Thyroid gland (tissue), 4 donors: ENCODE measurements at regions not wholly inside any gene's neighbourhood (a gene's known extent, or its start where the extent isn't known, plus 50 kb on each side); places are given as distances from the start of the nearest gene placed in this dataset.

Experiments
- DNase-seq, 2 donors: peaks; one replicate each; pipeline ENCODE4 v3.0.0-alpha.2; 2019
- H3K27ac ChIP-seq, 3 donors: fragments of 200-600 bp; sonication (generic); 1 replicate in 2 of 3; 2 replicates in 1 of 3; pipeline ENCODE4 v1.5.1; 2016 to 2019; ENCODE audit warnings: mild to moderate bottlenecking in 1 of 3, moderate library complexity in 1 of 3
- H3K27me3 ChIP-seq: fragments of 200-600 bp; sonication (generic); one replicate; pipeline ENCODE4 v1.5.1; 2019
- H3K36me3 ChIP-seq, 2 donors: fragments of 200-600 bp; sonication (generic); one replicate each; pipeline ENCODE4 v1.5.1; 2016 to 2019
- H3K4me1 ChIP-seq, 2 donors: fragments of 200-600 bp; sonication (generic); one replicate each; pipeline ENCODE4 v1.5.1; 2017 to 2019
- H3K4me3 ChIP-seq, 3 donors: fragments of 200-600 bp; sonication (generic); replicated peaks in 1 of 3; 1 replicate in 2 of 3; 2 replicates in 1 of 3; pipeline ENCODE4 v1.5.1; 2016; ENCODE audit warnings: mild to moderate bottlenecking in 1 of 3
- H3K9me3 ChIP-seq: fragments of 200-600 bp; sonication (generic); one replicate; pipeline ENCODE4 v1.5.1; 2017
- POLR2A ChIP-seq, 2 donors: fragments of 450-650 bp; IDR thresholded peaks; one replicate each; pipeline ENCODE4 v1.6.1; 2017; ENCODE audit warnings: antibody characterized with exemption in 2 of 2, mild to moderate bottlenecking in 2 of 2, moderate library complexity in 1 of 2
- WGBS, 2 donors: methylation state at CpG; one replicate each; pipeline ENCODE4 v1.1.5; 2017; 5-methylcytosine and 5-hydroxymethylcytosine counted together
- intact Hi-C: fragments of 100-400 bp; cut with DNase I; formaldehyde crosslinking; loops from one replicate; pipeline ENCODE4 v1.15.1; 2023
- TF ChIP-seq, protein P1 (sequence below), 6 experiments: fragments of 200-600 bp in 3 of 6; fragments of 450-650 bp in 3 of 6; sonication (generic) in 3 of 6; IDR thresholded peaks; one replicate each; pipeline ENCODE4 v1.5.1; 2016 to 2019; ENCODE audit warnings: antibody characterized with exemption in 6 of 6, mild to moderate bottlenecking in 2 of 6, inconsistent platforms in 1 of 6, moderate library complexity in 1 of 6

DNA sequence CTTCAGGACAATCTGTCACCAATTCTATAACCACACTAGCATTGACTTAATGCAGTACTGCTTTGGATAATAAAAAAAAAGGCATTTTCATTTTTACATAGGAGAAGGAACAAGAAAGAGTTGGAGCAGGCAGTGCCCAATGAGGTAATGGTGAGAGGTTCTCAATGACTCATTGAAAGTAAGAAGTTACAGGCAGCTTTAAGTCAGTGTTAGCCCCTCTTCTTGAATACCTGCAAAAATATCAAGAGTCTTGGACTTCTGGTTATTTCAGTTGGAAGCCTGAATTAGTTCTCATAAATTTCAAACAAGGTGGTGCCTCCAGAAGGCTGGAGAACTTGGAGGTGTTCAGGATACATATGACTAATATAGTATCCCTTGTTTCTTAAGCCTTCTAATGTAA lies 422.5 kb downstream of the HTR7 start:
- DNase-seq, result no peak
- TF ChIP-seq POLR2A (IDR thresholded peaks at IDR 0.05), result no peak
- TF ChIP-seq, protein P1, sequence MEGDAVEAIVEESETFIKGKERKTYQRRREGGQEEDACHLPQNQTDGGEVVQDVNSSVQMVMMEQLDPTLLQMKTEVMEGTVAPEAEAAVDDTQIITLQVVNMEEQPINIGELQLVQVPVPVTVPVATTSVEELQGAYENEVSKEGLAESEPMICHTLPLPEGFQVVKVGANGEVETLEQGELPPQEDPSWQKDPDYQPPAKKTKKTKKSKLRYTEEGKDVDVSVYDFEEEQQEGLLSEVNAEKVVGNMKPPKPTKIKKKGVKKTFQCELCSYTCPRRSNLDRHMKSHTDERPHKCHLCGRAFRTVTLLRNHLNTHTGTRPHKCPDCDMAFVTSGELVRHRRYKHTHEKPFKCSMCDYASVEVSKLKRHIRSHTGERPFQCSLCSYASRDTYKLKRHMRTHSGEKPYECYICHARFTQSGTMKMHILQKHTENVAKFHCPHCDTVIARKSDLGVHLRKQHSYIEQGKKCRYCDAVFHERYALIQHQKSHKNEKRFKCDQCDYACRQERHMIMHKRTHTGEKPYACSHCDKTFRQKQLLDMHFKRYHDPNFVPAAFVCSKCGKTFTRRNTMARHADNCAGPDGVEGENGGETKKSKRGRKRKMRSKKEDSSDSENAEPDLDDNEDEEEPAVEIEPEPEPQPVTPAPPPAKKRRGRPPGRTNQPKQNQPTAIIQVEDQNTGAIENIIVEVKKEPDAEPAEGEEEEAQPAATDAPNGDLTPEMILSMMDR (IDR thresholded peaks at IDR 0.05), result no peak
- H3K27ac ChIP-seq, result no peak overlapping the region
- no peaks in the 10 kb centered on the region for H3K9me3 ChIP-seq
- intact Hi-C loops, result no loop called here
- H3K27me3 ChIP-seq, result no peaks in the 10 kb centered on the region
- no peaks in the 10 kb centered on the region for H3K36me3 ChIP-seq
- H3K4me1 ChIP-seq, result no peaks in the 10 kb centered on the region
- no peak overlapping the region for H3K4me3 ChIP-seq

DNA sequence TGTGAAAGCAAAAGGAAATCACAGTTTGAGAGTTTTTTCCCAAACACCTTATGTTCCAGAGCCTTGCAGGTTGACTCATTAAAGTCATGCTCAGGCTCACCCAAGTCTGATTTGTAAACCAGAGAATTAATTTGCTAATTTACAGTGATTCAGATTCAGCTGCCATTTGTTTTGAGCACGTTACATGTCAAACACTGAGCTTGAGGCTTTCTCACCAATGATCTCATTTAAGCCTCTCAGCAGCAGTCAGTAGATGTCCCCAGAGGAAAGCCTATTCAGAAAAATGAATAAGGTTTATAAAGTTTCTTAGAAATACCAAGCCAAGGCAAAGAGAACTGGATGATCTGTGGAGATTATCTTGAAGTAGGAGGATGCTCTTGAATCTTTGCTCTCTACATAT lies 420.4 kb downstream of the HTR7 start:
- intact Hi-C loops, result no loop called here
- WGBS, 2 donors, result 83% methylated on average over 1 of the region's 1 CpG
- H3K9me3 ChIP-seq, result no peaks in the 10 kb centered on the region
- TF ChIP-seq, protein P1 (IDR thresholded peaks at IDR 0.05), result no peak
- no peak for TF ChIP-seq POLR2A (IDR thresholded peaks at IDR 0.05)
- no peak for DNase-seq
- no peaks in the 10 kb centered on the region for H3K4me1 ChIP-seq
- H3K27ac ChIP-seq, result no peak overlapping the region
- H3K36me3 ChIP-seq, result no peaks in the 10 kb centered on the region
- H3K27me3 ChIP-seq, result no peaks in the 10 kb centered on the region
- no peak overlapping the region for H3K4me3 ChIP-seq

DNA sequence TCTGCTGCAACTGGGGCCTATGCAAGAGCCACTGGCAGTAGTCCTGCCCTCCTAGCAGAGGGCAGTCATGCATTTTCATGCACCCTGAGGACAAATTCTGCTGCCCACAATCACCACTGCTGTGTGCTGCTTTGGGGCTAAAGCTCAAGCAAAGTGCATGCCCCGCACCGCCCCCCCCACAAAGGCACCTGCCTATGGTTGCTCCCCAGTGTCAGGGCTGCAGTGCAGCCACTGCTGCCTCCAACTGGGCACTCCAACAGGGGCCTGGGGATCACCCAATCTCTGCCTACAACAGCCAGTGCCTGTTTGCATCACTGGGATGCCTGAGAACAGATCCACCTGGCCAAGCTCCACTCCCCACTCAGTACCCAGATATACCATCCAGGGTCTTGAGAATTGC lies 417.0 kb downstream of the HTR7 start:
- H3K9me3 ChIP-seq, result no peaks in the 10 kb centered on the region
- no peak for DNase-seq
- no peaks in the 10 kb centered on the region for H3K4me1 ChIP-seq
- H3K27ac ChIP-seq, result no peak overlapping the region
- no peaks in the 10 kb centered on the region for H3K27me3 ChIP-seq
- 80 to 88% methylated on average over 1 to 2 of the region's 2 CpGs for WGBS, 2 donors
- no peaks in the 10 kb centered on the region for H3K36me3 ChIP-seq
- intact Hi-C loops, result no loop called here
- TF ChIP-seq POLR2A (IDR thresholded peaks at IDR 0.05), result no peak
- TF ChIP-seq, protein P1 (IDR thresholded peaks at IDR 0.05), result no peak
- H3K4me3 ChIP-seq, result no peak overlapping the region

DNA sequence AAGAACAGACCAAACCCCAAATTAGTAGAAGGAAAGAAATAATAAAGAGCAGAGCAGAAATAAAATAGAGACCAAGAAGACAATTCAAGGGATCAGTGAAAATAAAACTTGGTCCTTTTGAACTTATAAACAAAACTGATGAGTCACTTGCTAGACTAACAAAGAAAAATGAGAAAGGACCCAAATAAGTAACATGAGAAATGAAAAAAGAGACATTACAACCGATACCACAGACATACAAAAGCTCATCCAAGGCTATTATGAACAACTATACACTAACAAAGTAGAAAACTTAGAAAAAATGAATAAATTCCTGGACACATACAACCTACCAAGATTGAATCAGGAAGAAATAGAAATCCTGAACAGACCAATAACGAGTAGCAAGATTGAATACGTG lies 414.5 kb downstream of the HTR7 start:
- H3K9me3 ChIP-seq, result no peaks in the 10 kb centered on the region
- TF ChIP-seq, protein P1 (IDR thresholded peaks at IDR 0.05), result no peak
- no peak for TF ChIP-seq POLR2A (IDR thresholded peaks at IDR 0.05)
- DNase-seq, result no peak
- no peaks in the 10 kb centered on the region for H3K36me3 ChIP-seq
- H3K27ac ChIP-seq, result no peak overlapping the region
- no peaks in the 10 kb centered on the region for H3K27me3 ChIP-seq
- intact Hi-C loops, result no loop called here
- H3K4me3 ChIP-seq, result no peak overlapping the region
- H3K4me1 ChIP-seq, result no peaks in the 10 kb centered on the region
- WGBS, 2 donors, result 82 to 86% methylated on average over 3 of the region's 3 CpGs

DNA sequence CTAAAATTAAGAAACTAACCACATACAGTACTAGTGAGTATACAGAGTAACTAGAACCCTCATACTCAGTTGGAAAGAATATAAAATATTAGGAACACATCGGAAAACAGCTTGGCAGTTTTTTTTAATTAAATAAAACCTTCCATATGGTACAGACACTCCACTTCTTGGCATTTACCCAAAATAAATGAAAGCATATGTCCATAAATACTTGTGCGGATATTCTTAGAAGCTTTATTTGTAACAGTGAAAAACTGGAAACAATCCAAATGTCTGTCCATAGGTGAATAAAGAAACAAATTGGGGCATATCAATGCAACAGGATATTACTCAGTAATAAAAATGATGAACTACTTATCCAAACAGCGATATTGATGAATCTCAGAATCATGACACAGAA lies 410.0 kb downstream of the HTR7 start:
- DNase-seq, result no peak
- intact Hi-C loops, result no loop called here
- 70 to 73% methylated on average over 3 of the region's 3 CpGs for WGBS, 2 donors

More for the DNA sequence above, 410.0 kb downstream of the HTR7 start:
- Histone ChIP-seq H3K4me3 (no peak overlapping the region), H3K36me3 (no peaks in the 10 kb centered on the region), H3K9me3 (no peaks in the 10 kb centered on the region), H3K27ac (no peak overlapping the region), H3K4me1 (no peaks in the 10 kb centered on the region), H3K27me3 (no peaks in the 10 kb centered on the region)
- TF ChIP-seq POLR2A (IDR thresholded peaks at IDR 0.05), result no peak
- TF ChIP-seq, protein P1 (IDR thresholded peaks at IDR 0.05), result no peak
